ENCODE measurements at regions not wholly inside any gene's neighbourhood (a gene's known extent, or its start where the extent isn't known, plus 50 kb on each side); places are given as distances from the start of the nearest gene placed in this dataset.

DNA sequence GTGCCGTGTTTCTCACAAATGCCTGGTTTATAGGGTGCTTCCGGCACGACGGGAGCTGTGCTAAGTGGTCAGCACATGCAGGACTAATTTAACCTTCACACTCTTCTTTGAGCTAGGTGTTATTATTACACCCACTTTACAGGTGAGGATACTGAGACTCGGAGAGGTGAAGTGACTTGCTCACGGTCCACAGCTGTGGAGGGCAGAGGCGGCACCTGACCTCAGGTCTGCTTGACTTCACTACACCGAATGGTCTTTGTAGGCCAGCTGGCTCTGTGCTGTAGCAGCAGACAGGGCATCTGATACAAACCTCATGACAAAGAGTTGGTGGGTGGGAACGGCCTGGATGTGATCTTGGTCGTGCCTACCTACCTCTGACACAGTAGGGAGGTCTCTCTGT lies 102.0 kb upstream of the BOD1 start:
- H3K9me3 ChIP-seq (ENCODE audit: control insufficient read depth, insufficient read depth, low read length), result no peaks in the 10 kb centered on the region
- H3K27ac ChIP-seq (ENCODE audit: low read depth, low read length), result no peak overlapping the region
- H3K27me3 ChIP-seq (ENCODE audit: control insufficient read depth, insufficient read depth, low read length), result no peaks in the 10 kb centered on the region
- no peak overlapping the region for H3K9ac ChIP-seq (ENCODE audit: low read depth, low read length)
- H3K4me1 ChIP-seq (ENCODE audit: control insufficient read depth, insufficient read depth, low read length), result peaks cover 5% of the 10 kb centered on the region; the same call in 1 of the 2 replicates
- H3K36me3 ChIP-seq (ENCODE audit: control insufficient read depth, insufficient read depth, low read length), result no peaks in the 10 kb centered on the region; the same call in 1 of the 2 replicates
- H3K4me3 ChIP-seq (ENCODE audit: low read depth, low read length), result no peak overlapping the region

DNA sequence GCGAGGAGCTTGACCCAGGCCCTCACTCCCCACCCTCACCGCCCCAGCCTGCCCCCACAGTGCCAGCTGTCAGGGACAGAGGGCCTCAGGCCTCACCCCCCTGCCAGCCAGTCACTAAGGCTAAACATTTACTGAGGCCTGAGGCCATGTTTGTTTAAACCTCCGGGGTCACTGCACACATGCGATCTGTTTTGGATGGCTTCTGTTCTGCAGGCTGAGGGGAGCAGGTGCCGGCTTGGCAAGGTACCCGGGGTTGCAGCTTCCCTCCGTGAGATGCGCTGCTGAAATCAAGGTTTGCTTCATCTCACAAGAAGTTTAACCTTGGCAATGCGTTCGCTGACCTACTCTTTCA lies 103.3 kb upstream of the BOD1 start:
- H3K4me1 ChIP-seq (ENCODE audit: control insufficient read depth, insufficient read depth, low read length), result peaks cover 5% of the 10 kb centered on the region; the same call in 1 of the 2 replicates
- no peak overlapping the region for H3K4me3 ChIP-seq (ENCODE audit: low read depth, low read length)
- H3K27ac ChIP-seq (ENCODE audit: low read depth, low read length), result no peak overlapping the region
- no peaks in the 10 kb centered on the region for H3K27me3 ChIP-seq (ENCODE audit: control insufficient read depth, insufficient read depth, low read length)
- H3K36me3 ChIP-seq (ENCODE audit: control insufficient read depth, insufficient read depth, low read length), result no peaks in the 10 kb centered on the region
- no peaks in the 10 kb centered on the region for H3K9me3 ChIP-seq (ENCODE audit: control insufficient read depth, insufficient read depth, low read length)
- H3K9ac ChIP-seq (ENCODE audit: low read depth, low read length), result no peak overlapping the region

DNA sequence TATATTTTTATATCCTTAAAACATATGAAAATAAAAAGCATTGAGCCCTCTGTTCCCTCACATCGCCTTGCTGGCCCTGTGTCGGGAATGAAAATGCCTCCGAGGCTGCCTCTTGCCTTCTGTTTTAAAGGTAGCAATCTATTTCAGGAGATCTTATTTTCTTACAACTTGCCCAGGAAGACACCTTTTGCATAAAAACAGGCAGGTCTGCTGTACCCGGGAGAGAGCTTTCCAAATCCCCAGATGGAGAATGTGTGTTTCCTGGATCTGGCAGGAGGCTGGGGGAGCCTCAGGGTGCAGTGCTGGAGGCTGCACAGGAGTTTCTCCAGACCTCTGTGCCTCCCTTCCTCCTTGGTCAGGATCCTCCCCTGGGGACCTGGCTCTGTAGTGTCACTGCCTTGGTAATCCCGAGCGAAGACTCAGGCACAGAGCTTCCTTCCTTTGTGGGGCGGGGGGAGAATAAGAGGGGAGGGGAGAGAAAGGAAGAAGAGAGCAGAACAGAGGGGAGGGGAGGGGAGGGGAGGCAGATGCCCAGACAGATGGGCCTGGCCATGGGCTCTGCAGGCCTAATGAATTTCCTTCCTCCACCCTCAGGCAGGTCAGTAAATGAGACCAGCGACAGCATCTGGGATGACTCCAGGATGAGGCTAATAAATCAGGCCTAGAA lies 104.0 kb upstream of the BOD1 start:
- Histone ChIP-seq H3K36me3 (ENCODE audit: control insufficient read depth, insufficient read depth, low read length) (no peaks in the 10 kb centered on the region), H3K9ac (ENCODE audit: low read depth, low read length) (no peak overlapping the region), H3K9me3 (ENCODE audit: control insufficient read depth, insufficient read depth, low read length) (no peaks in the 10 kb centered on the region), H3K4me3 (ENCODE audit: low read depth, low read length) (no peak overlapping the region), H3K4me1 (ENCODE audit: control insufficient read depth, insufficient read depth, low read length) (peaks cover 5% of the 10 kb centered on the region; the same call in 1 of the 2 replicates), H3K27ac (ENCODE audit: low read depth, low read length) (no peak overlapping the region), H3K27me3 (ENCODE audit: control insufficient read depth, insufficient read depth, low read length) (no peaks in the 10 kb centered on the region)

DNA sequence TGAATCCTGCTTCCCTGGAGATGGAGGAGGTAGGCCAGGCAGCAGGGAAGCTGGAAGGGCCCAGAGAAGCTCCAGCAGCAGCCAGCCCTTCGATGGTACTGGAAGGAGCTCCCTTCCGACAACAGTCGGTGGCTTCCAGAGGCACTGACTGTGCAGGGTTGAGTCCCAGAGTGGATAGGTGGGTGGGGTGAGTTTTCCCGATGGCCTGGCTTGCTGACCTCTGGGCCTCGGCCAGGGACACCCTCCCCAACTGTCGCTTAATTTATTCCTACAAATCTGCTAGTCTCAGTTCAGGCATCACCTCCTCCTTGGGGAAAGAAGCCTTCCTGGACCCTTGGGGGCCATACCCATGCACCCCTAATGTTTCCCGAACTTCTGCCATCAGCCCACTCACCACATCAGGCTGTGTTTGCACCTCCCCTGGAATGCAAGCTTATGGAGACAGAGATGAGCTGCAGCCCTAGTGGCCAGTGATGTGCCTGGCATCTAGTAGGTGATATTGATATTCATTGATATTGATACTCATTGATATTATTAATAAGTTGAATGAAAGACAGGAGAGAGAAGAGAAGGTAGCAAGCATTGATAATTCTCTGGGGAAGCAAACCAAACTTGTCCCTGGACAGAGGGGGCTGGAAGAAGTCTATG lies 104.6 kb upstream of the BOD1 start:
- no peak overlapping the region; the same call in 1 of the 2 replicates for H3K9ac ChIP-seq (ENCODE audit: low read depth, low read length)

DNA sequence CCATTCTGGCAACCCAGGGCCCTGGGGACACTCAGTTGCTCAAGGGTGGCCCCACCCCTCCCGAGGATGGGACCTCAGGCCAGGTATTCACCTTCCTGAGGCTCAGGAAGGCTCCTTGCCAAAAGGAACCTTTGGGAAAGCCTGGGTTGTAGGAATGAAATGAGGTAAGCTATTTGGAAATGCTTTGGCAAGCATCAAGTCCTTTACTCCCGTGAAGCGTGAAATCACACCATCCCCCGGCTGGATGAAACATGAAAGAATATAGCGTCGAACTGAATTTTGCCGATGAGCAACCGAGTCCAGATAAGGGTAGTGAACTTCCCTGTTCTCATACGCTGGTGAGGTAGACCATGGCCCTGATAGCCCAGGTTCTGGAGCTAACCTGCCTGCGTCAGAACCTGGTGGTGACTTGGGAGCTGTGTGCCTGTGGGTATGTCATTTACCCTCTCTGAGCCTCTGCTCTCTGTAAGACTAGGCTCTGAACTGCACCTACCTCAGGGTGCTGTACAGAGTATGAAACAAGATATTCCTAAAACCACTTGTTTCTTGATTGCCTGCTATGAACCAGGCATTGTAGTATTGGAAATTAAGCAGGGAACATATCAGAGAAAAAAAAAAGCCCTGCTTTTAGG lies 105.3 kb upstream of the BOD1 start:
- peaks cover 5% of the 10 kb centered on the region; the same call in 1 of the 2 replicates for H3K4me1 ChIP-seq (ENCODE audit: control insufficient read depth, insufficient read depth, low read length)
- H3K4me3 ChIP-seq (ENCODE audit: low read depth, low read length), result no peak overlapping the region
- no peaks in the 10 kb centered on the region for H3K9me3 ChIP-seq (ENCODE audit: control insufficient read depth, insufficient read depth, low read length)
- H3K27me3 ChIP-seq (ENCODE audit: control insufficient read depth, insufficient read depth, low read length), result no peaks in the 10 kb centered on the region
- no peak overlapping the region for H3K27ac ChIP-seq (ENCODE audit: low read depth, low read length)
- no peaks in the 10 kb centered on the region for H3K36me3 ChIP-seq (ENCODE audit: control insufficient read depth, insufficient read depth, low read length)
- no peak overlapping the region; the same call in 1 of the 2 replicates for H3K9ac ChIP-seq (ENCODE audit: low read depth, low read length)

More for the DNA sequence above, 104.6 kb upstream of the BOD1 start:
- Histone ChIP-seq H3K4me1 (ENCODE audit: control insufficient read depth, insufficient read depth, low read length) (peaks cover 5% of the 10 kb centered on the region; the same call in 1 of the 2 replicates), H3K27me3 (ENCODE audit: control insufficient read depth, insufficient read depth, low read length) (no peaks in the 10 kb centered on the region), H3K9me3 (ENCODE audit: control insufficient read depth, insufficient read depth, low read length) (no peaks in the 10 kb centered on the region), H3K36me3 (ENCODE audit: control insufficient read depth, insufficient read depth, low read length) (no peaks in the 10 kb centered on the region), H3K4me3 (ENCODE audit: low read depth, low read length) (no peak overlapping the region), H3K27ac (ENCODE audit: low read depth, low read length) (no peak overlapping the region)

DNA sequence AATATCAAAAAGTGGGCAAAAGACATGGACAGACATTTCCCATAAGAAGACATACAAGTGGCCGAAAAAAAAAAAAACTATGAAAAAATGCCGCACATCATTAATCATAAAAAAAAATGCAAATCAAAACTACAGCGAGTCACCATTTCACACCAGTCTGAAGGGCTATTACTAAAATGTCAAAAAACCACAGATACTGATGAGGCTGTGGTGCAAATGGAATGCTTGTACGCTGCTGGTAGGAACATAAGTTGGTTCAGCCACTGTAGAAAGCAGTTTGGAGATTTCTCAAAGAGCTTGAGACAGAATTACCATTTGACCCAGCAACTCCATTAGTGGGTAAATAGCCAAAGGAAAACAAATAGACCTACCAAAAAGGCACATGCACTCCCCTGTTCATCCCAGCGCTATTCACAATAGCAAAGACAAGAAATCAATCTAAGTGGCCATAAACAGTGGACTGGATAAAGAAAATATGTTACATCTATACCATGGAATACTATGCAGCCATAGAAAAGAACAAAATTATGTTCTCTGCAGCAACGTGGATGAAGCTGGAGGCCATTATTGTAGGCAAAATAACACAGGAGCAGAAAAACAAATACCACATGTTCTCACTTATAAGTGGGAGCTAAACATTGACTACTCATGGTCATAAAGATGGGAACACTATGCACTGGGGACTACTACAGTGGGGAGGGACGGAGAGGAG lies 110.6 kb upstream of the BOD1 start:
- Histone ChIP-seq H3K27ac (ENCODE audit: low read depth, low read length) (no peak overlapping the region), H3K36me3 (ENCODE audit: control insufficient read depth, insufficient read depth, low read length) (no peaks in the 10 kb centered on the region), H3K4me1 (ENCODE audit: control insufficient read depth, insufficient read depth, low read length) (0 out of 2 replicates have a peak, but pooled peaks cover 8% of the 10 kb centered on the region), H3K4me3 (ENCODE audit: low read depth, low read length) (no peak overlapping the region), H3K9ac (ENCODE audit: low read depth, low read length) (no peak overlapping the region), H3K9me3 (ENCODE audit: control insufficient read depth, insufficient read depth, low read length) (no peaks in the 10 kb centered on the region), H3K27me3 (ENCODE audit: control insufficient read depth, insufficient read depth, low read length) (no peaks in the 10 kb centered on the region)

DNA sequence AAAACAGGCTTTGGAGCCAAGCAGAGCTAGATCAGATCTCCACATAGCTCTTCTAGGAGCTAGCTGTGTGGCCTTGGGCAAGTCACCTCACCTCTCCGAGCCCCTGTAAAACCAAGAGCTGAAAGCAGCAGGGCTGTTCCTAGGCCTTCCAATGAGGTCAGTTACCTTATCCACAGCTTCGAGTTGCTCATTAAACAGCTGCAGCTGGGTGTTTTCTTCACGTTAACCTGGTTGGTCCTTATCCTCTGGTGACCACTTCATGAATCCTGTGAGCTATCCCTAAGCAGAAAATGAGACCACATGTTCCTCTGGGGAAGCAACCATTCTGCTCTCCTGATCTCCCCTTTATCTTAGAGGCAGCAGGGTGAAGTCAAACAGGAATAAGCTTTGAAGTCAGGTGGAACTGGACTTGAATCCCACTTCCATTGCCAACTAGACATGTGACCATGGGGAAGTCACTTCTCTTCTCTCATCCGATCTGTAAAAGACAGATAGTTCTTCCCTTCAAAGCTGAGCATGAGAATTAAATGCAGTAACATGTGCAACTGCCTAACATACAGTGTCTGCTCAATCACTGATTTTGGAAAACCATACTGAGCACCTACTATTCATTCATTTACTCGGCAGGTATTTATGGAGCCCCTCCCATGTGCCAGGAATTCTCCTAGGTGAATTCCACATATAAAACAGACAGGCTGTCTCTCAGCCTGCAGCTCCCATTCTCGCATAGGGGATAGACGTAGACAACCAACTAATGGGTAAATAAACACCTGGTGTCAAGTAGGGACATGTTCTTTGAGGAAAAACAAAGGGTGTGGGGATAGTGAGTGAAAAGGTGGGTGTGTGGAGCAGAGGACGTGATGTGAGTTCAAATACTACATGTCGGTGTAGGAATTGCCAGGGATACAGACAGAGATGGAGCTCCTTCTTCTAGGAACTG lies 111.7 kb upstream of the BOD1 start:
- Histone ChIP-seq H3K27me3 (ENCODE audit: control insufficient read depth, insufficient read depth, low read length) (no peaks in the 10 kb centered on the region), H3K4me3 (ENCODE audit: low read depth, low read length) (no peak overlapping the region), H3K9me3 (ENCODE audit: control insufficient read depth, insufficient read depth, low read length) (no peaks in the 10 kb centered on the region), H3K27ac (ENCODE audit: low read depth, low read length) (no peak overlapping the region), H3K9ac (ENCODE audit: low read depth, low read length) (no peak overlapping the region), H3K36me3 (ENCODE audit: control insufficient read depth, insufficient read depth, low read length) (no peaks in the 10 kb centered on the region), H3K4me1 (ENCODE audit: control insufficient read depth, insufficient read depth, low read length) (0 out of 2 replicates have a peak, but pooled peaks cover 8% of the 10 kb centered on the region)

DNA sequence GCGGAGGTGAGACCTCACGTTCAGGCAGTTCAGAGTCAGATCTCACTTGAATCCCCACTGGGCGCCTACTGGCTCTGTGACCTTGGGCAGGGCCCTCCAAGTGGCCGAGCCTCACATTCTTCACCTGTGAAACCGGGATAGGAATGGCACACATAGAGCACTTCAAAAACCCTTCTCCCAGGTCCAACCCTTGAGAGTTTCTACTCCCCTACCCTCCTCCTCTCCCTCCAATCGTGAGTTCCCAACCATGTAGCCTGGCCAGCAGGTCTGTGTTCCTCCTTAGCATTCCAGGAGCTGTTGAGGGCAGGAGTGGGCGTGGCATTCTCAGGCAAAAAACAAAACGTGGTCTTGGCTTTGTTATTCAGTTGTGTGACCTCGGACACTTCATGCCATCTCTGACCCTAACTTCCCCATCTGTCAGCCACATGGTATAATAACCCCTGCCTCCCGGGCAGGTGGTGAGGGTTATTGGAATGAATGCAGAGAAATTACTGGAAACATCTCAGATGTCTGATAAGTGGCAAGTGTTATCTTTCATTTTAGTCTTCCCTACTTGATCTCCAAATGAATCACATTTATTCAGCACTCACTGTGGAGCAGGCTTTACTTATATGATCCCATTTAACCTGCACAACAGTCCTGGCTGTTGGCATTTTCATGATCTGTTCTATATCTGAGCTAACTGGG lies 112.8 kb upstream of the BOD1 start:
- Histone ChIP-seq H3K4me3 (ENCODE audit: low read depth, low read length) (no peak overlapping the region), H3K9me3 (ENCODE audit: control insufficient read depth, insufficient read depth, low read length) (no peaks in the 10 kb centered on the region), H3K4me1 (ENCODE audit: control insufficient read depth, insufficient read depth, low read length) (0 out of 2 replicates have a peak, but pooled peaks cover 8% of the 10 kb centered on the region), H3K27me3 (ENCODE audit: control insufficient read depth, insufficient read depth, low read length) (no peaks in the 10 kb centered on the region), H3K9ac (ENCODE audit: low read depth, low read length) (no peak overlapping the region), H3K27ac (ENCODE audit: low read depth, low read length) (no peak overlapping the region), H3K36me3 (ENCODE audit: control insufficient read depth, insufficient read depth, low read length) (no peaks in the 10 kb centered on the region)

DNA sequence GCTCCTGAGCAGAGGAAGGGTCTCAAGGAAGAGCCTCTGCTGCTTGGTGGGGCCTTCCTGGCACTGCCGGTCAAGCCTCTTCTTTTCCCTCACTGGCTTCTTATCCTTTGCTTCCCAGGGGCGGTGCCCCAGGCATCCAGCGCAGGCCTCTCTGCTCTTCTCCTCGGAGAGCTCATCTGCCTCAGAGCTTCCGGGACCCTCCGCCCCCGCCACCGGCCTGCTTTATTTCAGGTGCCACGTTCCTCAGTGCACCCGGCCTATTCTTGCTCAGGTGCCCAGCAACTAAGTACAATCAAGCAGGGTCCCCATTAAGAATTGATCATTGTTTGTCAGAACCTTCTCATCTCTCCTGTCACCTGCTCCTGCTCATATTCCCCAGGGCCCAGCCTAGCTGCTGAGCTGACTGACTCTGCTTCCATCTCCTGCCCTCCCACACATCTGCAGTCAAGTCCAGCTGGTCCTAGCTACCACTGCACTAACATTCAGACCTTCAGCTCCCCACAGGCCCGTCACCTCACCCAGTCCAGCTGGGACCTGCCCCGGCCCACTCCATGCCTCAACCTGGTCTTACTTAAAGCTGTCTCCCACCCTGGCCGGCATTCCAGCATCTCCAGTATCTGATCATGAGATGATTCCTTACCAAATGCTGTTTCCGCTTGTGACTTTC lies 114.3 kb upstream of the BOD1 start:
- Histone ChIP-seq H3K4me3 (ENCODE audit: low read depth, low read length) (no peak overlapping the region), H3K36me3 (ENCODE audit: control insufficient read depth, insufficient read depth, low read length) (no peaks in the 10 kb centered on the region), H3K27me3 (ENCODE audit: control insufficient read depth, insufficient read depth, low read length) (no peaks in the 10 kb centered on the region), H3K9ac (ENCODE audit: low read depth, low read length) (no peak overlapping the region), H3K4me1 (ENCODE audit: control insufficient read depth, insufficient read depth, low read length) (0 out of 2 replicates have a peak, but pooled peaks cover 8% of the 10 kb centered on the region), H3K27ac (ENCODE audit: low read depth, low read length) (no peak overlapping the region), H3K9me3 (ENCODE audit: control insufficient read depth, insufficient read depth, low read length) (no peaks in the 10 kb centered on the region)
